ENCODE measurements at regions not wholly inside any gene's neighbourhood (a gene's known extent, or its start where the extent isn't known, plus 50 kb on each side); places are given as distances from the start of the nearest gene placed in this dataset.

GRCh38 chr2:207319316-207319715, 153.6 kb upstream of the KLF7 start:
- TF ChIP-seq CTCF (IDR thresholded peaks at IDR 0.05) (no peak), POLR2A (IDR thresholded peaks at IDR 0.05) (no peak)

Measured in thyroid gland (tissue), 4 donors.